Smooth muscle cell (in vitro differentiated cells): ENCODE measurements at regions not wholly inside any gene's neighbourhood (a gene's known extent, or its start where the extent isn't known, plus 50 kb on each side); places are given as distances from the start of the nearest gene placed in this dataset.
A peak's percentile ranks its signal among the peaks of the same experiment; 100 is the strongest.

ENCODE experiments used
- DNase-seq: peaks from one replicate; lab custom pipeline; 2025; ENCODE audit not compliant: unreplicated experiment; lab: John Stamatoyannopoulos, UW
- H2AFZ ChIP-seq: fragments of 200-600 bp; sonication (generic); 2 replicates; pipeline ENCODE4 v1.6.0; 2016; ENCODE audit warnings: antibody characterized with exemption, low read depth, mild to moderate bottlenecking
- H3F3A ChIP-seq: fragments of 200-600 bp; sonication (generic); 2 replicates; pipeline ENCODE4 v1.6.0; 2017; ENCODE audit warnings: antibody characterized with exemption, low read depth
- H3K27ac ChIP-seq: fragments of 200-600 bp; sonication (generic); 2 replicates; pipeline ENCODE4 v1.5.1; 2016; ENCODE audit warnings: low read depth, mild to moderate bottlenecking
- H3K27me3 ChIP-seq: fragments of 200-600 bp; sonication (generic); 2 replicates; pipeline ENCODE4 v1.6.1; 2016; ENCODE audit warnings: low read depth, mild to moderate bottlenecking
- H3K36me3 ChIP-seq: fragments of 200-600 bp; sonication (generic); 2 replicates; pipeline ENCODE4 v1.5.1; 2016; ENCODE audit warnings: low read depth
- H3K4me1 ChIP-seq: fragments of 200-600 bp; sonication (generic); 2 replicates; pipeline ENCODE4 v1.5.1; 2016; ENCODE audit warnings: low read depth
- H3K4me2 ChIP-seq: fragments of 200-600 bp; sonication (generic); 2 replicates; pipeline ENCODE4 v1.6.0; 2016; ENCODE audit warnings: mild to moderate bottlenecking
- H3K4me3 ChIP-seq: fragments of 200-600 bp; sonication (generic); 2 replicates; pipeline ENCODE4 v1.5.1; 2016; ENCODE audit warnings: mild to moderate bottlenecking
- H3K79me2 ChIP-seq: fragments of 200-600 bp; sonication (generic); 2 replicates; pipeline ENCODE4 v1.6.0; 2016; ENCODE audit warnings: low read depth, mild to moderate bottlenecking
- H3K9ac ChIP-seq: fragments of 200-600 bp; sonication (generic); 2 replicates; pipeline ENCODE4 v1.6.0; 2016; ENCODE audit warnings: low read depth
- H3K9me3 ChIP-seq: fragments of 200-600 bp; sonication (generic); replicated peaks from 2 replicates; pipeline ENCODE4 v1.5.1; 2016; ENCODE audit warnings: low read depth
- H4K20me1 ChIP-seq: fragments of 200-600 bp; sonication (generic); 2 replicates; pipeline ENCODE4 v1.6.0; 2016; ENCODE audit warnings: low read depth
- CTCF ChIP-seq: fragments of 200-600 bp; sonication (generic); IDR thresholded peaks from 2 replicates; pipeline ENCODE4 v1.5.1; 2017; ENCODE audit warnings: borderline replicate concordance, mild to moderate bottlenecking, antibody characterized with exemption; ENCODE audit not compliant: insufficient read depth, poor library complexity, severe bottlenecking
- WGBS: methylation state at CpG from one replicate; pipeline ENCODE4 v1.1.7; 2016; ENCODE audit warnings: low lambda C conversion rate; 5-methylcytosine and 5-hydroxymethylcytosine counted together

- H3K4me3 ChIP-seq = no peak overlapping the region
- no peak for TF ChIP-seq CTCF
- no peak overlapping the region for H3K27ac ChIP-seq
- H3K79me2 ChIP-seq = no peaks in the 10 kb centered on the region
- no peaks in the 10 kb centered on the region for H3K4me1 ChIP-seq
- no peaks in the 10 kb centered on the region for H3K36me3 ChIP-seq
- no peak overlapping the region for H3K9ac ChIP-seq
- no peaks in the 10 kb centered on the region for H3K27me3 ChIP-seq
- peak overlapping the region; percentile 41 for H2AFZ ChIP-seq
- no peak for DNase-seq
- H3F3A ChIP-seq = no peaks in the 10 kb centered on the region
- no peaks in the 10 kb centered on the region for H3K9me3 ChIP-seq
- H3K4me2 ChIP-seq = no peak overlapping the region
- no peaks in the 10 kb centered on the region for H4K20me1 ChIP-seq
- 36% methylated on average over 3 of the region's 3 CpGs for WGBS
These were observed 180.8 kb upstream of the CCDC179 start for GRCh38 chr11:23041001-23041503.

DNA sequence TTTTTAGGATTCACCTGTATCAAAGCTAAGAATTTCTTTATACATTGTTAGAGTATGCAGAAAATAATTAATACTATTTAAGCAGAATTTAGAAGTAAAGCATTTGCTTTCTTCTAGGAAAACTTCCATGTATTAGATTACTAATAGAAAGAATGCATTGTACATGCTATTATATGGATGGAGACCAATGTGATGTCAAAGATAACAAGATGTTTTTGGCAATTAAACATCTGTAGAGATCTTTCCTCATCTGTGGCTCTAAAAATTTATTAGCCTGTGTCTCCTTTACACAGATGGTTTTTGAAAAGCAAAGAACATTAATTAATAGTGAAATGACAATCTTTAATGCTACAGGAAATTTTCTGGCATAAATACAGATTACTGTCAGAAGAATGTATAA lies 198.4 kb upstream of the CCDC179 start:
- H3K27ac ChIP-seq = no peak overlapping the region
- H3K36me3 ChIP-seq = no peaks in the 10 kb centered on the region
- no peak for DNase-seq
- H3K27me3 ChIP-seq = no peaks in the 10 kb centered on the region
- no peaks in the 10 kb centered on the region for H3K4me1 ChIP-seq
- H2AFZ ChIP-seq = no peak overlapping the region
- no peaks in the 10 kb centered on the region for H3F3A ChIP-seq
- H3K9me3 ChIP-seq = no peaks in the 10 kb centered on the region
- H3K4me3 ChIP-seq = no peak overlapping the region
- no peak overlapping the region for H3K9ac ChIP-seq
- TF ChIP-seq CTCF = no peak
- H3K79me2 ChIP-seq = no peaks in the 10 kb centered on the region
- no peaks in the 10 kb centered on the region for H4K20me1 ChIP-seq
- H3K4me2 ChIP-seq = no peak overlapping the region

- Histone ChIP-seq H2AFZ (no peak overlapping the region), H3K27me3 (no peaks in the 10 kb centered on the region), H3K9ac (no peak overlapping the region), H3K27ac (no peak overlapping the region), H3K79me2 (no peaks in the 10 kb centered on the region), H3F3A (no peaks in the 10 kb centered on the region), H3K4me1 (no peaks in the 10 kb centered on the region), H3K9me3 (no peaks in the 10 kb centered on the region), H4K20me1 (no peaks in the 10 kb centered on the region), H3K4me3 (no peak overlapping the region), H3K4me2 (no peak overlapping the region), H3K36me3 (no peaks in the 10 kb centered on the region)
- TF ChIP-seq CTCF = no peak
- DNase-seq = no peak
These were observed 203.0 kb upstream of the CCDC179 start for GRCh38 chr11:23063276-23063675.

DNA sequence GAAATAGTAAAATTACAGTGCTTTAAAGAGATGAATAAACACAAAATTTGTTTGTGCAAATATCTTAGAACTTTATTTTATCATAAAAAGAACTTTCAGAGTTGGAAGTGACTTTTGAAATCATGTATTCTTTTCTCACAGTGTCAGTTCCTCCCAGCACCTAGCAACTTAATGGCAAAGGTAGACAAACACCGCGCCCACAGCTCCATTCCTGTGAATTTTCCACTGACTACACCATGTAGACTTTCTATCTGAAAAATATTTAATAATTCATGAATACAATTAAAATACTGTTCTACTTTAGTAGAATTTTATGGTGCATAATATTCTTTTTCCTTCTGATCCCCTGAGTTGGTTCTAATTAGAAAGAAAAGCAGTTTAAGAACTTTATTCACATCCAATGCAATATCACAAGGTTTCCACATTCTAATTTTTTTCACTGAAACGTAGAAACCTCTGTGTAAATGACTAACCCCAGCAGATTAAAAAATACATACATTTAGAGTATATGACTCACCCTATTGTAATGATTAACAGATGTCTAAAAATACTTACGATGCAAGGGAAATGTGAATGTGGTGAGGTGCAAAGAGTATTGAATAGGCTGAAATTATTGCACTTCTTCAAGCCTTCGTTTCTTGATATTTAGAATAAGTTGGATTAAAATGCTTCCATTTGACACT lies 218.2 kb upstream of the CCDC179 start:
- H2AFZ ChIP-seq = no peak overlapping the region
- no peak for TF ChIP-seq CTCF
- H3K9ac ChIP-seq = peak overlapping the region; percentile 28
- H3K4me3 ChIP-seq = peak overlapping the region; percentile 0
- no peaks in the 10 kb centered on the region for H3K27me3 ChIP-seq
- peak overlapping the region; percentile 84 for H3K27ac ChIP-seq
- H3K4me2 ChIP-seq = peak overlapping the region; percentile 69
- no peaks in the 10 kb centered on the region for H3K79me2 ChIP-seq
- H3K4me1 ChIP-seq = peaks cover 15% of the 10 kb centered on the region
- H3F3A ChIP-seq = peaks cover 3% of the 10 kb centered on the region
- DNase-seq = no peak
- WGBS = 55% methylated on average over 5 of the region's 5 CpGs
- H4K20me1 ChIP-seq = no peaks in the 10 kb centered on the region
- no peaks in the 10 kb centered on the region for H3K36me3 ChIP-seq
- H3K9me3 ChIP-seq = no peaks in the 10 kb centered on the region
